ENCODE measurements at regions not wholly inside any gene's neighbourhood (a gene's known extent, or its start where the extent isn't known, plus 50 kb on each side); places are given as distances from the start of the nearest gene placed in this dataset.

DNA sequence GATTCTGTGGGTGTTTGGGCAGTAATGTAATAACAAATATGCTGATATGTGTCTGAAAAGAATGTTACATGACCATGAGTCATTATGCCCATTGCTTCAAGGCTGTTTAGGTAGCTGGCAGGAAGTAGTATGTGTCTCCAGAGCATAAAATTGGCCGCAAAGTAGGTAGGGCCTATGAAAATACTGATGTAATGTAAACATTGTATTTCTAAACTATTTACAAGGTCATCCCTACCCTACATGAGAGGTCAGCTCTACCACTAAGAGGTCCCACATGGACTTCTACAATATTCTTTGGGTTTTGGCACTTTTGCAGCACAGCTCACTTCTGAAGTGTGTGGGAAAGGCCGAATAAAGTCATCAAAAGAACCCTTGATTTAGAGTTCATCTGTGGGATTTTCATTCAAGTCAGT lies 301.9 kb downstream of the AHR start:
- no TSS peak for BruUV-seq (replicated peaks)
- H3K4me3 ChIP-seq (replicated peaks in 1 of 3; ENCODE audit: insufficient read depth in 1 of 3, low read depth in 2 of 3, low read length in 3 of 3) = no peak overlapping the region
- 23% methylated on average over 2 of the region's 2 CpGs for WGBS (ENCODE audit: low lambda C conversion rate)
- ATAC-seq (peak; percentile 62; the same call in 2 of the 3 replicates), FAIRE-seq (no peak), DNase-seq (ENCODE audit: low spot score) (peak; percentile 45)
- H3K79me2 ChIP-seq (ENCODE audit: insufficient read depth, low read length) = no peaks in the 10 kb centered on the region
- no peaks in the 10 kb centered on the region for H3K9me3 ChIP-seq (ENCODE audit: low read length)
- H3K27me3 ChIP-seq (ENCODE audit: control insufficient read depth in 1 of 2, insufficient read depth in 2 of 2, low read length in 2 of 2) = no peaks in the 10 kb centered on the region
- H3K4me2 ChIP-seq (ENCODE audit: low read depth, low read length) = no peak overlapping the region
- no peak overlapping the region for H3K27ac ChIP-seq (ENCODE audit: extremely low read length, insufficient read depth, low read length)
- H3K36me3 ChIP-seq (replicated peaks in 1 of 2; ENCODE audit: control insufficient read depth in 1 of 2, insufficient read depth in 2 of 2, low read length in 2 of 2) = no peaks in the 10 kb centered on the region
- H3K4me1 ChIP-seq (ENCODE audit: insufficient read depth, low read length) = peaks cover 13% of the 10 kb centered on the region
- ChIA-PET POLR2A (no interaction called here), CTCF (ENCODE audit: low intra/inter-chr PET ratio, low total read pairs) (no interaction called here)
- intact Hi-C loops (cut with micrococcal nuclease; ENCODE audit: unreplicated experiment) = no loop called here
- H2AFZ ChIP-seq (ENCODE audit: low read length) = no peak overlapping the region
- in situ Hi-C loops (cut with HindIII; ENCODE audit: extremely low pct_ligation_motif_present, low pct_unique_long_range_greater_than_20kb) = no loop called here
- no peaks in the 10 kb centered on the region for H4K20me1 ChIP-seq (ENCODE audit: insufficient read depth, low read length)
- H3K9ac ChIP-seq (ENCODE audit: insufficient read depth, low read depth, low read length) = no peak overlapping the region
- TF ChIP-seq RARG (CRISPR knock-in tag; IDR thresholded peaks at IDR 0.05; ENCODE audit: low read depth) (no peak), ZNF703 (CRISPR knock-in tag; IDR thresholded peaks at IDR 0.05; ENCODE audit: borderline replicate concordance) (no peak), FOXA1 (IDR thresholded peaks at IDR 0.05) (no peak), FOXA1 (CRISPR knock-in tag; IDR thresholded peaks at IDR 0.05) (peak; percentile 66), MAFF (IDR thresholded peaks at IDR 0.05; ENCODE audit: low read depth, low read length) (0 out of 2 replicates have a peak, but pooled peaks have one; percentile 7), MLLT10 (CRISPR knock-in tag; IDR thresholded peaks at IDR 0.05) (no peak), CENPT (CRISPR knock-in tag; IDR thresholded peaks at IDR 0.05; ENCODE audit: low read depth) (no peak), SOX5 (CRISPR knock-in tag; IDR thresholded peaks at IDR 0.05; ENCODE audit: borderline replicate concordance) (no peak), HMGA1 (CRISPR knock-in tag; conservative IDR thresholded peaks at IDR 0.05) (no peak), CC2D1A (CRISPR knock-in tag; IDR thresholded peaks at IDR 0.05) (no peak), POLR2A (IDR thresholded peaks at IDR 0.05; ENCODE audit: insufficient read depth in 1 of 2, low read depth in 2 of 2, low read length in 2 of 2) (no peak), NKX3-1 (CRISPR knock-in tag; IDR thresholded peaks at IDR 0.05) (no peak), NFE2L2 (IDR thresholded peaks at IDR 0.05; ENCODE audit: low read length) (no peak), NRL (CRISPR knock-in tag; IDR thresholded peaks at IDR 0.05; ENCODE audit: borderline replicate concordance) (no peak), GABPB1 (CRISPR knock-in tag; IDR thresholded peaks at IDR 0.05) (peak; percentile 35; the same call in 1 of the 2 replicates), KLF15 (CRISPR knock-in tag; IDR thresholded peaks at IDR 0.05; ENCODE audit: borderline replicate concordance) (no peak), GABPA (IDR thresholded peaks at IDR 0.05; ENCODE audit: low read depth, low read length) (no peak), GABPA (CRISPR knock-in tag; IDR thresholded peaks at IDR 0.05; ENCODE audit: low read depth) (peak; percentile 37; the same call in 1 of the 2 replicates), SMAD1 (CRISPR knock-in tag; IDR thresholded peaks at IDR 0.05; ENCODE audit: borderline replicate concordance, low read depth) (no peak), ZFP90 (CRISPR knock-in tag; IDR thresholded peaks at IDR 0.05; ENCODE audit: borderline replicate concordance) (no peak)
- TF ChIP-seq, protein P1, sequence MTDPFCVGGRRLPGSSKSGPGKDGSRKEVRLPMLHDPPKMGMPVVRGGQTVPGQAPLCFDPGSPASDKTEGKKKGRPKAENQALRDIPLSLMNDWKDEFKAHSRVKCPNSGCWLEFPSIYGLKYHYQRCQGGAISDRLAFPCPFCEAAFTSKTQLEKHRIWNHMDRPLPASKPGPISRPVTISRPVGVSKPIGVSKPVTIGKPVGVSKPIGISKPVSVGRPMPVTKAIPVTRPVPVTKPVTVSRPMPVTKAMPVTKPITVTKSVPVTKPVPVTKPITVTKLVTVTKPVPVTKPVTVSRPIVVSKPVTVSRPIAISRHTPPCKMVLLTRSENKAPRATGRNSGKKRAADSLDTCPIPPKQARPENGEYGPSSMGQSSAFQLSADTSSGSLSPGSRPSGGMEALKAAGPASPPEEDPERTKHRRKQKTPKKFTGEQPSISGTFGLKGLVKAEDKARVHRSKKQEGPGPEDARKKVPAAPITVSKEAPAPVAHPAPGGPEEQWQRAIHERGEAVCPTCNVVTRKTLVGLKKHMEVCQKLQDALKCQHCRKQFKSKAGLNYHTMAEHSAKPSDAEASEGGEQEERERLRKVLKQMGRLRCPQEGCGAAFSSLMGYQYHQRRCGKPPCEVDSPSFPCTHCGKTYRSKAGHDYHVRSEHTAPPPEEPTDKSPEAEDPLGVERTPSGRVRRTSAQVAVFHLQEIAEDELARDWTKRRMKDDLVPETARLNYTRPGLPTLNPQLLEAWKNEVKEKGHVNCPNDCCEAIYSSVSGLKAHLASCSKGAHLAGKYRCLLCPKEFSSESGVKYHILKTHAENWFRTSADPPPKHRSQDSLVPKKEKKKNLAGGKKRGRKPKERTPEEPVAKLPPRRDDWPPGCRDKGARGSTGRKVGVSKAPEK (CRISPR knock-in tag; IDR thresholded peaks at IDR 0.05; ENCODE audit: borderline replicate concordance) = no peak
- TF ChIP-seq, protein P2, sequence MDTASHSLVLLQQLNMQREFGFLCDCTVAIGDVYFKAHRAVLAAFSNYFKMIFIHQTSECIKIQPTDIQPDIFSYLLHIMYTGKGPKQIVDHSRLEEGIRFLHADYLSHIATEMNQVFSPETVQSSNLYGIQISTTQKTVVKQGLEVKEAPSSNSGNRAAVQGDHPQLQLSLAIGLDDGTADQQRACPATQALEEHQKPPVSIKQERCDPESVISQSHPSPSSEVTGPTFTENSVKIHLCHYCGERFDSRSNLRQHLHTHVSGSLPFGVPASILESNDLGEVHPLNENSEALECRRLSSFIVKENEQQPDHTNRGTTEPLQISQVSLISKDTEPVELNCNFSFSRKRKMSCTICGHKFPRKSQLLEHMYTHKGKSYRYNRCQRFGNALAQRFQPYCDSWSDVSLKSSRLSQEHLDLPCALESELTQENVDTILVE (CRISPR knock-in tag; IDR thresholded peaks at IDR 0.05) = no peak
- TF ChIP-seq, protein P3, sequence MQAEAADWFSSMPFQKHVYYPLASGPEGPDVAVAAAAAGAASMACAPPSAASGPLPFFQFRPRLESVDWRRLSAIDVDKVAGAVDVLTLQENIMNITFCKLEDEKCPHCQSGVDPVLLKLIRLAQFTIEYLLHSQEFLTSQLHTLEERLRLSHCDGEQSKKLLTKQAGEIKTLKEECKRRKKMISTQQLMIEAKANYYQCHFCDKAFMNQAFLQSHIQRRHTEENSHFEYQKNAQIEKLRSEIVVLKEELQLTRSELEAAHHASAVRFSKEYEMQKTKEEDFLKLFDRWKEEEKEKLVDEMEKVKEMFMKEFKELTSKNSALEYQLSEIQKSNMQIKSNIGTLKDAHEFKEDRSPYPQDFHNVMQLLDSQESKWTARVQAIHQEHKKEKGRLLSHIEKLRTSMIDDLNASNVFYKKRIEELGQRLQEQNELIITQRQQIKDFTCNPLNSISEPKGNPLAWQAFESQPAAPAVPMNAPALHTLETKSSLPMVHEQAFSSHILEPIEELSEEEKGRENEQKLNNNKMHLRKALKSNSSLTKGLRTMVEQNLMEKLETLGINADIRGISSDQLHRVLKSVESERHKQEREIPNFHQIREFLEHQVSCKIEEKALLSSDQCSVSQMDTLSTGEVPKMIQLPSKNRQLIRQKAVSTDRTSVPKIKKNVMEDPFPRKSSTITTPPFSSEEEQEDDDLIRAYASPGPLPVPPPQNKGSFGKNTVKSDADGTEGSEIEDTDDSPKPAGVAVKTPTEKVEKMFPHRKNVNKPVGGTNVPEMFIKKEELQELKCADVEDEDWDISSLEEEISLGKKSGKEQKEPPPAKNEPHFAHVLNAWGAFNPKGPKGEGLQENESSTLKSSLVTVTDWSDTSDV (CRISPR knock-in tag; IDR thresholded peaks at IDR 0.05) = no peak

Measured in HepG2 (cell line).